ENCODE measurements at regions not wholly inside any gene's neighbourhood (a gene's known extent, or its start where the extent isn't known, plus 50 kb on each side); places are given as distances from the start of the nearest gene placed in this dataset.

DNA sequence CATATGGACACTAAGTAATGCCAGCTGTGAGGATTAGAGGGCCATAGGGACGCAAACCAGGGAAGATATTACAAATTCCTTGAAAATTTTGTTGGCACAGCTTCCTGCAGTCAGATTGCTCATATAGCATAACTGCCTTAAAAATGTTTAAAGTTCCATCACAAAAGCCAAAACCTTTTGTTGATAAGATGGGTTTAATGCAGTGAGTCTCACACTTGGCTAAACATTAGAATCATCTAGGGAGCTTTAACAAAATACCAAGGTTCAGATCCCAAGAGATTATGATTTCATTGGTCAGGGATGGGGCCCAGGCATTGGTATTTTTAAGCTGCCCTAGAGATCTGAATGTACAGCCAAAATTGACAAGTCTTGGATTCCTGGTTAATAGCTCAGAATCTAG, 376.5 kb upstream of the MAD2L1 start:
- Histone ChIP-seq H3K27ac (ENCODE audit: insufficient read length, low read depth, low read length) (no peak overlapping the region), H3K23me2 (ENCODE audit: insufficient read length, low read depth, low read length, poor library complexity, severe bottlenecking) (no peaks in the 10 kb centered on the region), H3K23ac (ENCODE audit: insufficient read length, low read depth, low read length) (no peak overlapping the region), H3K56ac (ENCODE audit: insufficient read length, low read depth, low read length) (no peak overlapping the region), H3K18ac (ENCODE audit: insufficient read length, low read depth, low read length) (no peak overlapping the region), H2BK12ac (ENCODE audit: insufficient read length, low read depth, low read length) (no peak overlapping the region), H2BK20ac (ENCODE audit: low read depth, low read length, poor library complexity, severe bottlenecking) (no peak overlapping the region), H3K27me3 (ENCODE audit: insufficient read depth, low read length) (no peaks in the 10 kb centered on the region), H4K20me1 (ENCODE audit: control insufficient read depth, insufficient read depth, insufficient read length) (no peaks in the 10 kb centered on the region), H2BK120ac (ENCODE audit: low read depth, low read length, poor library complexity, severe bottlenecking) (no peak overlapping the region), H2AK5ac (ENCODE audit: insufficient read length, low read length) (no peak overlapping the region), H3K4me1 (ENCODE audit: insufficient read depth, low read length) (no peaks in the 10 kb centered on the region), H4K8ac (replicated peaks; ENCODE audit: insufficient read length, low read depth, low read length) (no peak overlapping the region), H3K4me2 (ENCODE audit: insufficient read depth, insufficient read length, low read length) (no peak overlapping the region), H3K14ac (ENCODE audit: insufficient read depth, low read length) (no peak overlapping the region), H3K4ac (ENCODE audit: low read depth, low read length) (no peak overlapping the region), H3K79me2 (ENCODE audit: insufficient read depth, low read length) (no peaks in the 10 kb centered on the region), H3K9me3 (ENCODE audit: control insufficient read depth, low read depth, low read length) (no peaks in the 10 kb centered on the region), H3K79me1 (ENCODE audit: insufficient read depth, low read depth, low read length, poor library complexity, severe bottlenecking) (no peaks in the 10 kb centered on the region), H2BK15ac (ENCODE audit: low read depth, low read length) (no peak overlapping the region), H3K9ac (ENCODE audit: extremely low read depth, insufficient read length, low read length) (no peak overlapping the region), H3T11ph (ENCODE audit: low read length) (no peak overlapping the region), H4K91ac (ENCODE audit: insufficient read length, low read depth, low read length) (no peak overlapping the region), H2AFZ (ENCODE audit: low read length) (no peak overlapping the region), H4K5ac (ENCODE audit: insufficient read length, low read depth, low read length) (no peak overlapping the region), H2BK5ac (ENCODE audit: insufficient read length, low read length) (no peak overlapping the region)
- no peaks in the 10 kb centered on the region for H3K4me1 Mint-ChIP-seq
- no peak for DNase-seq
- H3K27ac Mint-ChIP-seq, result no peak overlapping the region
- H3K4me3 Mint-ChIP-seq, result no peak overlapping the region
- TF ChIP-seq, protein P1, sequence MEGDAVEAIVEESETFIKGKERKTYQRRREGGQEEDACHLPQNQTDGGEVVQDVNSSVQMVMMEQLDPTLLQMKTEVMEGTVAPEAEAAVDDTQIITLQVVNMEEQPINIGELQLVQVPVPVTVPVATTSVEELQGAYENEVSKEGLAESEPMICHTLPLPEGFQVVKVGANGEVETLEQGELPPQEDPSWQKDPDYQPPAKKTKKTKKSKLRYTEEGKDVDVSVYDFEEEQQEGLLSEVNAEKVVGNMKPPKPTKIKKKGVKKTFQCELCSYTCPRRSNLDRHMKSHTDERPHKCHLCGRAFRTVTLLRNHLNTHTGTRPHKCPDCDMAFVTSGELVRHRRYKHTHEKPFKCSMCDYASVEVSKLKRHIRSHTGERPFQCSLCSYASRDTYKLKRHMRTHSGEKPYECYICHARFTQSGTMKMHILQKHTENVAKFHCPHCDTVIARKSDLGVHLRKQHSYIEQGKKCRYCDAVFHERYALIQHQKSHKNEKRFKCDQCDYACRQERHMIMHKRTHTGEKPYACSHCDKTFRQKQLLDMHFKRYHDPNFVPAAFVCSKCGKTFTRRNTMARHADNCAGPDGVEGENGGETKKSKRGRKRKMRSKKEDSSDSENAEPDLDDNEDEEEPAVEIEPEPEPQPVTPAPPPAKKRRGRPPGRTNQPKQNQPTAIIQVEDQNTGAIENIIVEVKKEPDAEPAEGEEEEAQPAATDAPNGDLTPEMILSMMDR (conservative IDR thresholded peaks at IDR 0.05), result no peak
- H3K36me3 Mint-ChIP-seq (ENCODE audit: insufficient read depth in 1 of 3, low read depth in 3 of 3), result no peaks in the 10 kb centered on the region
- no CpG with 5 or more reads among the region's 1 CpG for WGBS (ENCODE audit: extremely low coverage, insufficient read length, low lambda C conversion rate)
- no peaks in the 10 kb centered on the region for H3K27me3 Mint-ChIP-seq (ENCODE audit: low read depth)
- H3K9me3 Mint-ChIP-seq, result no peaks in the 10 kb centered on the region

Measured in H9 (cell line).